ENCODE measurements at regions not wholly inside any gene's neighbourhood (a gene's known extent, or its start where the extent isn't known, plus 50 kb on each side); places are given as distances from the start of the nearest gene placed in this dataset.
"Not testable (repeated sequence)": the region's sequence is repeated elsewhere in the genome, so short reads cannot be mapped to it uniquely, and the experiment has no call there.

DNA sequence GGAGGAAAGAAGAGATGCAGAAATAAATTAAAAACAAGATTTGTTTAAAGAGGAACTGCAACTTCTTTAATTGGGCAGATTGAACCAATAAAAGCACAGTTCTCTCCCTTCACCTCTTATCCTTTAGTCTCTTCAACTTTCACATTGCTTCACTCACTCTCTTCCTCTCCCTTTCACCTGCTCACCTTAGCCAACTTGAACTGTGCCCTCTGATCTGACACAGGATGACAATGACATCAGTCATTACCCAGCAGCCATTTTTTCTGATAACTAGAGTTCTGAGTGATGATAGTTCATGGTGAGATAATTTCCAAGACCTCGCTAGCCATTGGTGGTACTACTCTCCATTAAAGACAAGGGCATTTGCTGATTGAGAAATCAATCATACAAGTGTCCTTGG lies 134.9 kb upstream of the NBPF26 start:
- TF ChIP-seq, protein P1, sequence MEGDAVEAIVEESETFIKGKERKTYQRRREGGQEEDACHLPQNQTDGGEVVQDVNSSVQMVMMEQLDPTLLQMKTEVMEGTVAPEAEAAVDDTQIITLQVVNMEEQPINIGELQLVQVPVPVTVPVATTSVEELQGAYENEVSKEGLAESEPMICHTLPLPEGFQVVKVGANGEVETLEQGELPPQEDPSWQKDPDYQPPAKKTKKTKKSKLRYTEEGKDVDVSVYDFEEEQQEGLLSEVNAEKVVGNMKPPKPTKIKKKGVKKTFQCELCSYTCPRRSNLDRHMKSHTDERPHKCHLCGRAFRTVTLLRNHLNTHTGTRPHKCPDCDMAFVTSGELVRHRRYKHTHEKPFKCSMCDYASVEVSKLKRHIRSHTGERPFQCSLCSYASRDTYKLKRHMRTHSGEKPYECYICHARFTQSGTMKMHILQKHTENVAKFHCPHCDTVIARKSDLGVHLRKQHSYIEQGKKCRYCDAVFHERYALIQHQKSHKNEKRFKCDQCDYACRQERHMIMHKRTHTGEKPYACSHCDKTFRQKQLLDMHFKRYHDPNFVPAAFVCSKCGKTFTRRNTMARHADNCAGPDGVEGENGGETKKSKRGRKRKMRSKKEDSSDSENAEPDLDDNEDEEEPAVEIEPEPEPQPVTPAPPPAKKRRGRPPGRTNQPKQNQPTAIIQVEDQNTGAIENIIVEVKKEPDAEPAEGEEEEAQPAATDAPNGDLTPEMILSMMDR (IDR thresholded peaks at IDR 0.05), result not testable (repeated sequence)
- not testable (repeated sequence) for TF ChIP-seq POLR2A, EP300 (IDR thresholded peaks at IDR 0.05)

Measured in sigmoid colon (tissue), 4 donors.